ENCODE measurements at regions not wholly inside any gene's neighbourhood (a gene's known extent, or its start where the extent isn't known, plus 50 kb on each side); places are given as distances from the start of the nearest gene placed in this dataset.

DNA sequence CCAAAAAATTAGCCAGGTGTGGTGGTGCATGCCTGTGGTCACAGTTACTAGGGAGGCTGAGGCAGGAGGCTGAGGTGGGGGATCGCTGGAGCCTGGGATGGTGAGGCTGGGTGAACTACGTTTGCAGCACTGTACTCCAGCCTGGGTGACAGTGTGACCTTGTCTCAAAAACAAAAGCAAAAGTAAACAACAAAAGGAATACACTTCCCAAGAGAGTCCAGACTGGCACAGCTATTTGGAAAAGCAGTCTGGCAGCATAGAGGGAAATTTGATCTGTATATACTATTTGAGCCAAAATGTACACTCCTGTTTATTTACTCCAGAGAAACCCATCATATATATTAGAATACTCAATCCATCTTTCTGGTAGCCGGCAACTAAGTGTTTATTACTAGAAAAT is 107.0 kb upstream of the HMCN1 start:
- Histone ChIP-seq H4K91ac (ENCODE audit: insufficient read depth, low read depth, low read length) (no peak overlapping the region), H3K23ac (ENCODE audit: low read depth, low read length) (no peak overlapping the region), H2AFZ (replicated peaks; ENCODE audit: low read length, poor library complexity) (no peak overlapping the region), H3K4me1 (ENCODE audit: control insufficient read depth, insufficient read depth, low read length) (peaks cover 3% of the 10 kb centered on the region; the same call in 1 of the 2 replicates), H2AK9ac (replicated peaks; ENCODE audit: low read depth, low read length, poor library complexity) (no peak overlapping the region), H2AK5ac (ENCODE audit: low read depth, low read length) (no peak overlapping the region), H2BK15ac (ENCODE audit: low read depth, low read length) (no peak overlapping the region), H3K79me1 (ENCODE audit: low read depth in 1 of 2, low read length in 2 of 2) (no peaks in the 10 kb centered on the region), H3K36me3 (ENCODE audit: control insufficient read depth, insufficient read depth, low read length) (no peaks in the 10 kb centered on the region), H3K56ac (ENCODE audit: extremely low read depth, insufficient read depth, low read length) (no peak overlapping the region), H3K18ac (ENCODE audit: low read depth, low read length) (no peak overlapping the region), H4K20me1 (ENCODE audit: insufficient read depth, low read length) (no peaks in the 10 kb centered on the region), H4K5ac (ENCODE audit: low read depth, low read length) (no peak overlapping the region), H2BK5ac (ENCODE audit: low read depth, low read length, poor library complexity, severe bottlenecking) (no peak overlapping the region), H3K9me1 (ENCODE audit: insufficient read depth, low read length) (no peaks in the 10 kb centered on the region; the same call in 1 of the 2 replicates), H3K27me3 (ENCODE audit: control insufficient read depth, insufficient read depth, low read length) (no peaks in the 10 kb centered on the region), H3K4ac (ENCODE audit: low read depth, low read length) (no peak overlapping the region), H3K27ac (ENCODE audit: insufficient read depth, low read length) (no peak overlapping the region), H3K14ac (replicated peaks; ENCODE audit: low read depth, low read length) (no peak overlapping the region), H3K9me3 (ENCODE audit: control insufficient read depth, insufficient read depth, low read length) (no peaks in the 10 kb centered on the region), H3K4me3 (ENCODE audit: insufficient read depth, low read depth, low read length) (no peak overlapping the region), H2BK20ac (ENCODE audit: low read depth, low read length) (no peak overlapping the region), H3K9ac (ENCODE audit: low read depth, low read length) (no peak overlapping the region), H2BK120ac (ENCODE audit: low read depth, low read length) (no peak overlapping the region), H4K8ac (ENCODE audit: low read depth in 2 of 2, low read length in 2 of 2) (no peak overlapping the region), H3K4me2 (ENCODE audit: low read depth, low read length) (no peak overlapping the region)
- peak; percentile 46 for ATAC-seq (ENCODE audit: low read depth)
- in situ Hi-C loops (cut with MboI; ENCODE audit: low sequenced_read_pairs) (no loop called here), dilution Hi-C loops (cut with HindIII; ENCODE audit: low sequenced_read_pairs, unreplicated experiment) (no loop called here), intact Hi-C loops (cut with micrococcal nuclease) (no loop called here)
- WGBS, 2 experiments (ENCODE audit: extremely low coverage in 2 of 2, insufficient read length in 1 of 2): no CpG with 5 or more reads among the region's 3 CpGs
- POLR2A ChIA-PET (ENCODE audit: unreplicated experiment): interaction anchor here (0.6 kb wide), 1 partner anchor 105 kb away, joined by 4 read pairs; no protein-coding TSS in a partner anchor
- CTCF ChIA-PET: interaction anchor here (2.0 kb wide), 1 partner anchor 31 kb away, joined by 5 read pairs; no protein-coding TSS in a partner anchor
- no TSS peak for BruUV-seq (replicated peaks)
- TF ChIP-seq CEBPB (IDR thresholded peaks at IDR 0.05; ENCODE audit: low read depth, low read length) (no peak), BHLHE40 (IDR thresholded peaks at IDR 0.05; ENCODE audit: low read depth, low read length) (no peak), SMC3 (IDR thresholded peaks at IDR 0.05; ENCODE audit: low read depth, low read length) (no peak), RAD21 (IDR thresholded peaks at IDR 0.05; ENCODE audit: low read length) (no peak), MXI1 (IDR thresholded peaks at IDR 0.05; ENCODE audit: borderline replicate concordance, low read depth, low read length) (no peak), NFE2L2 (IDR thresholded peaks at IDR 0.05; ENCODE audit: low read depth, low read length) (no peak), CHD1 (IDR thresholded peaks at IDR 0.05; ENCODE audit: low read depth, low read length) (no peak), USF2 (IDR thresholded peaks at IDR 0.05; ENCODE audit: low read depth, low read length) (no peak), RCOR1 (IDR thresholded peaks at IDR 0.05; ENCODE audit: insufficient replicate concordance, low read length) (no peak), RFX5 (IDR thresholded peaks at IDR 0.05; ENCODE audit: low read depth, low read length) (no peak), FOS (IDR thresholded peaks at IDR 0.05; ENCODE audit: low read depth, low read length) (no peak), POLR2A (IDR thresholded peaks at IDR 0.05; ENCODE audit: low read depth, low read length) (no peak), MAZ (IDR thresholded peaks at IDR 0.05; ENCODE audit: borderline replicate concordance, low read depth, low read length) (no peak)
- TF ChIP-seq, protein P1, sequence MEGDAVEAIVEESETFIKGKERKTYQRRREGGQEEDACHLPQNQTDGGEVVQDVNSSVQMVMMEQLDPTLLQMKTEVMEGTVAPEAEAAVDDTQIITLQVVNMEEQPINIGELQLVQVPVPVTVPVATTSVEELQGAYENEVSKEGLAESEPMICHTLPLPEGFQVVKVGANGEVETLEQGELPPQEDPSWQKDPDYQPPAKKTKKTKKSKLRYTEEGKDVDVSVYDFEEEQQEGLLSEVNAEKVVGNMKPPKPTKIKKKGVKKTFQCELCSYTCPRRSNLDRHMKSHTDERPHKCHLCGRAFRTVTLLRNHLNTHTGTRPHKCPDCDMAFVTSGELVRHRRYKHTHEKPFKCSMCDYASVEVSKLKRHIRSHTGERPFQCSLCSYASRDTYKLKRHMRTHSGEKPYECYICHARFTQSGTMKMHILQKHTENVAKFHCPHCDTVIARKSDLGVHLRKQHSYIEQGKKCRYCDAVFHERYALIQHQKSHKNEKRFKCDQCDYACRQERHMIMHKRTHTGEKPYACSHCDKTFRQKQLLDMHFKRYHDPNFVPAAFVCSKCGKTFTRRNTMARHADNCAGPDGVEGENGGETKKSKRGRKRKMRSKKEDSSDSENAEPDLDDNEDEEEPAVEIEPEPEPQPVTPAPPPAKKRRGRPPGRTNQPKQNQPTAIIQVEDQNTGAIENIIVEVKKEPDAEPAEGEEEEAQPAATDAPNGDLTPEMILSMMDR (conservative IDR thresholded peaks at IDR 0.05; ENCODE audit: low read depth, low read length): no peak
- TF ChIP-seq, protein P2, sequence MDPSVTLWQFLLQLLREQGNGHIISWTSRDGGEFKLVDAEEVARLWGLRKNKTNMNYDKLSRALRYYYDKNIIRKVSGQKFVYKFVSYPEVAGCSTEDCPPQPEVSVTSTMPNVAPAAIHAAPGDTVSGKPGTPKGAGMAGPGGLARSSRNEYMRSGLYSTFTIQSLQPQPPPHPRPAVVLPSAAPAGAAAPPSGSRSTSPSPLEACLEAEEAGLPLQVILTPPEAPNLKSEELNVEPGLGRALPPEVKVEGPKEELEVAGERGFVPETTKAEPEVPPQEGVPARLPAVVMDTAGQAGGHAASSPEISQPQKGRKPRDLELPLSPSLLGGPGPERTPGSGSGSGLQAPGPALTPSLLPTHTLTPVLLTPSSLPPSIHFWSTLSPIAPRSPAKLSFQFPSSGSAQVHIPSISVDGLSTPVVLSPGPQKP (IDR thresholded peaks at IDR 0.05; ENCODE audit: borderline replicate concordance, low read depth, low read length): no peak
- DNase-seq: no peak

Measured in IMR-90 (cell line).